ENCODE measurements at regions not wholly inside any gene's neighbourhood (a gene's known extent, or its start where the extent isn't known, plus 50 kb on each side); places are given as distances from the start of the nearest gene placed in this dataset.

DNA sequence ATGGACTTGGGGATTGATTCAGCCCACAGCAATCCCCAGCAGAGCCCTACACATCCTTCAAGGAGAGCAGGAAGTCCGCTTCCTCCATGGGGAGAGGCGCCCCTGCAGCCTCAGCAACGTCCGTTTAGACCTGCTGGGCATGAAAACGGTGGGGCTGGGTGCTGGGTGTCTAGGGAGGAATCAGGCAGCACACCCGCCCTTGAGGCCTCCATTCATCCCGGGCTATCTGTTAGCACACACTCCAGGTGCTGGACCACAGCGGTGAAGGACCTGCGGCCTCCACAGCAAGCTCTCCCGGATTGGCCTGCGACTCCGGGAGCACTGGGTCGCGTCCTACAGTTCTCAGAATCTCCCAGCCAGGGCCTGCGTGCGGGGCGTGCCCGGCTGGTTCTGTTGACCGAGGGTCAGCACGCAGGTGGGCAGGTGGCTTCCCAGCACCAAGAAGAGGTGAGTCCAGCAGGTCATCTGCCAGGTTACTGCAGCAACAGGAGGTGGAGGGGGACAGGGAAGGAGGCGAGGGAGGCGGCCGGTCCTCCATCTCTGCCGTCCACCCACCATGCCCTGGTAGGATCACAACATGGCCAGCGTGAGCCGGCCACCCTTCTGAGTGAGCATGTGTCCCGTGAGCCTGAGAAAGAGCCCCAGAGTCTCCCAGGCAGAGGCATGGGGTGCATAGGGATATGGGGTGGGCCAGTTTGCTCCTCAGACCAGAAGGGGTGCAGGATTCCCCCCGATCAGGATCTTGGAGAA is 96.6 kb downstream of the RIPK4 start:
- no peak for DNase-seq
- intact Hi-C loops (cut with micrococcal nuclease) = no loop called here
- WGBS (ENCODE audit: insufficient coverage) = 89% methylated on average over 28 of the region's 28 CpGs

DNA sequence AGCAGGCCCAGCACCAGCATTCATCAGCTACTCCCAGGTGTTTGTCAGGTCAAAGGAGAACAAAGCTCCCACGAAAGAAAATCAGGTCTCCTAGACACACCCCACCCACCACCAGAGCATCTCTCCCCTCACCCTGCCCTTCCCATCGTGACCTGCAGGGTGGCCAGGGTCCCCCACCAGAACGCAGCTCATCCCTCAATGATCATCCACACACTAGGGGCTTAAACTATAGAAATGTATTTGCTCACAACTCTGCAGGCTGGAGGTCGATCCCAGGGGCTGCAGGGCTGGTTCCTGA is 97.4 kb downstream of the RIPK4 start:
- H3K4me3 Mint-ChIP-seq = no peak overlapping the region
- peaks cover 17% of the 10 kb centered on the region for H3K4me1 ChIP-seq (ENCODE audit: control insufficient read depth, insufficient read depth, low read length)
- intact Hi-C loops (cut with micrococcal nuclease) = no loop called here
- H3K27me3 Mint-ChIP-seq (ENCODE audit: low read depth in 2 of 2) = peaks cover 0 to 2% of the 10 kb centered on the region in 2 donors
- no peaks in the 10 kb centered on the region for H3K9me3 ChIP-seq (ENCODE audit: control insufficient read depth, insufficient read depth, low read length)
- peaks cover 9 to 17% of the 10 kb centered on the region in 2 donors for H3K4me1 Mint-ChIP-seq
- H3K27ac Mint-ChIP-seq = no peak overlapping the region
- no peaks in the 10 kb centered on the region for H3K9me3 Mint-ChIP-seq
- DNase-seq = no peak
- no peak overlapping the region for H3K27ac ChIP-seq (ENCODE audit: low read length)
- H3K4me3 ChIP-seq (ENCODE audit: low read length) = no peak overlapping the region
- WGBS (ENCODE audit: insufficient coverage) = 78% methylated on average over 4 of the region's 4 CpGs
- no peak for ATAC-seq
- no peaks in the 10 kb centered on the region for H3K36me3 ChIP-seq (ENCODE audit: control insufficient read depth, insufficient read depth, low read length)
- TF ChIP-seq, protein P1, sequence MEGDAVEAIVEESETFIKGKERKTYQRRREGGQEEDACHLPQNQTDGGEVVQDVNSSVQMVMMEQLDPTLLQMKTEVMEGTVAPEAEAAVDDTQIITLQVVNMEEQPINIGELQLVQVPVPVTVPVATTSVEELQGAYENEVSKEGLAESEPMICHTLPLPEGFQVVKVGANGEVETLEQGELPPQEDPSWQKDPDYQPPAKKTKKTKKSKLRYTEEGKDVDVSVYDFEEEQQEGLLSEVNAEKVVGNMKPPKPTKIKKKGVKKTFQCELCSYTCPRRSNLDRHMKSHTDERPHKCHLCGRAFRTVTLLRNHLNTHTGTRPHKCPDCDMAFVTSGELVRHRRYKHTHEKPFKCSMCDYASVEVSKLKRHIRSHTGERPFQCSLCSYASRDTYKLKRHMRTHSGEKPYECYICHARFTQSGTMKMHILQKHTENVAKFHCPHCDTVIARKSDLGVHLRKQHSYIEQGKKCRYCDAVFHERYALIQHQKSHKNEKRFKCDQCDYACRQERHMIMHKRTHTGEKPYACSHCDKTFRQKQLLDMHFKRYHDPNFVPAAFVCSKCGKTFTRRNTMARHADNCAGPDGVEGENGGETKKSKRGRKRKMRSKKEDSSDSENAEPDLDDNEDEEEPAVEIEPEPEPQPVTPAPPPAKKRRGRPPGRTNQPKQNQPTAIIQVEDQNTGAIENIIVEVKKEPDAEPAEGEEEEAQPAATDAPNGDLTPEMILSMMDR (IDR thresholded peaks at IDR 0.05) = no peak
- H3K27me3 ChIP-seq (ENCODE audit: control insufficient read depth, insufficient read depth, low read length) = no peaks in the 10 kb centered on the region
- no peaks in the 10 kb centered on the region for H3K36me3 Mint-ChIP-seq

More for the DNA sequence above, 96.6 kb downstream of the RIPK4 start:
- Mint-ChIP-seq H3K27ac (no peak overlapping the region), H3K9me3 (no peaks in the 10 kb centered on the region), H3K4me3 (no peak overlapping the region), H3K4me1 (peaks cover 9 to 17% of the 10 kb centered on the region in 2 donors), H3K27me3 (ENCODE audit: low read depth in 2 of 2) (no peaks in the 10 kb centered on the region), H3K36me3 (no peaks in the 10 kb centered on the region)
- Histone ChIP-seq H3K4me1 (ENCODE audit: control insufficient read depth, insufficient read depth, low read length) (peaks cover 17% of the 10 kb centered on the region), H3K4me3 (ENCODE audit: low read length) (no peak overlapping the region), H3K9me3 (ENCODE audit: control insufficient read depth, insufficient read depth, low read length) (no peaks in the 10 kb centered on the region), H3K36me3 (ENCODE audit: control insufficient read depth, insufficient read depth, low read length) (no peaks in the 10 kb centered on the region), H3K27me3 (ENCODE audit: control insufficient read depth, insufficient read depth, low read length) (no peaks in the 10 kb centered on the region), H3K27ac (ENCODE audit: low read length) (no peak overlapping the region)
- TF ChIP-seq, protein P1 (IDR thresholded peaks at IDR 0.05) = no peak
- no peak for ATAC-seq

DNA sequence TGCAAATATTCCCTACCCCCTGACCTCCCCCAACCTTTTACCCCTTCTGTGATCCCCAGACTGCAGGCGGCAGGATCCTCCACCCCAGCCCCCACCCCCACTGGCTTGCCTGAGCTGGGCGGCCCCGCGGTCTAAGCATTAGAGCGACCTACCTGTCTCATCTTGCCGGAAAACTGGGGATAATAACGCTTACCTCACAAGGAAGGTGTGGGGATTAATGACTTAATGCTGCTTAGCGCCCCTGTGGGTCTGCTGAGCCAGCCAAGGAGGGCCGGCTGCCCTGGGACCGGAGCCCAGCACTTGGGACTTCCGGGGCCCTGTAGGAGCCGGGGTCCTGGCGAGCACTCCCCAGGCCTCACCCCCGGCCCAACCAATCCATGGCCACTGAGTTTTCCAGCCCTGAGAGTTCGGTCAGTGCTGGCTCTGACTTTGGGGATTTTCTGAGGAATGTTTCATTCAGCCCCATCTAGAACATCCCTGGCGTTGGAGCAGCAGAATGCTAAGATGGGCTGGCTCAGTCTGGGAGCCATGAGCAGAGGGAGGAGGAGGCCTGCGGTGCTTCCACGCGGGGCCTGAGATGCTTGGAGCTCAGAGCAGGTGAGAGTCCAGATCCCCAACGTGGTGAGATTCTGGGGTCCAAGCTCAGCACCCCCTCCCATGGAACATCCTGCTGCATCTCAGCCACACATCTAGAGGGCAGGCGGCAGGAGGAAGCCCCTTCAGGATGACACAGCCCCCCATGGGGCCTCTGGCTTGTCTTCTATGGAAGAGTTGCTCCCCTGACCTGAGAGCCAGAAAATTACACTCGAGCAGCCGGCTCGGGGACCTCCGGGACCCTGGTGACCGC is 97.9 kb downstream of the RIPK4 start:
- 92% methylated on average over 25 of the region's 26 CpGs for WGBS (ENCODE audit: insufficient coverage)
- intact Hi-C loops (cut with micrococcal nuclease) = no loop called here
- no peak overlapping the region for H3K4me3 ChIP-seq (ENCODE audit: low read length)

More for the DNA sequence above, 97.9 kb downstream of the RIPK4 start:
- H3K9me3 Mint-ChIP-seq = no peaks in the 10 kb centered on the region
- H3K27me3 Mint-ChIP-seq (ENCODE audit: low read depth in 2 of 2) = peaks cover 0 to 8% of the 10 kb centered on the region in 2 donors
- no peak for DNase-seq
- H3K4me1 Mint-ChIP-seq = peaks cover 9 to 17% of the 10 kb centered on the region in 2 donors
- no peaks in the 10 kb centered on the region for H3K36me3 Mint-ChIP-seq
- TF ChIP-seq, protein P1 (IDR thresholded peaks at IDR 0.05) = no peak
- no peak for ATAC-seq
- peaks cover 17% of the 10 kb centered on the region for H3K4me1 ChIP-seq (ENCODE audit: control insufficient read depth, insufficient read depth, low read length)
- H3K27ac ChIP-seq (ENCODE audit: low read length) = no peak overlapping the region
- H3K4me3 Mint-ChIP-seq = no peak overlapping the region
- H3K36me3 ChIP-seq (ENCODE audit: control insufficient read depth, insufficient read depth, low read length) = no peaks in the 10 kb centered on the region
- no peaks in the 10 kb centered on the region for H3K27me3 ChIP-seq (ENCODE audit: control insufficient read depth, insufficient read depth, low read length)
- H3K27ac Mint-ChIP-seq = no peak overlapping the region
- H3K9me3 ChIP-seq (ENCODE audit: control insufficient read depth, insufficient read depth, low read length) = no peaks in the 10 kb centered on the region
